ENCODE measurements at regions not wholly inside any gene's neighbourhood (a gene's known extent, or its start where the extent isn't known, plus 50 kb on each side); places are given as distances from the start of the nearest gene placed in this dataset.
A peak's percentile ranks its signal among the peaks of the same experiment; 100 is the strongest.

GRCh38 chr11:91932151-91932821 lies 292.3 kb upstream of the FAT3 start:
- Histone ChIP-seq H3K27me3 (no peaks in the 10 kb centered on the region), H3K4me3 (no peak overlapping the region), H3K4me2 (peak overlapping the region; percentile 27), H3K4me1 (ENCODE audit: insufficient read depth) (no peaks in the 10 kb centered on the region), H4K20me1 (ENCODE audit: insufficient read depth, poor library complexity, severe bottlenecking) (no peaks in the 10 kb centered on the region), H3K27ac (no peak overlapping the region), H3K79me2 (no peaks in the 10 kb centered on the region), H3K36me3 (replicated peaks; ENCODE audit: insufficient read depth, low read depth) (no peaks in the 10 kb centered on the region), H2AFZ (no peak overlapping the region), H3K9me2 (replicated peaks; ENCODE audit: insufficient read depth) (no peaks in the 10 kb centered on the region), H3K9me3 (ENCODE audit: low read depth) (no peaks in the 10 kb centered on the region)
- peak; percentile 13 for DNase-seq (ENCODE audit: low spot score)
- TF ChIP-seq EZH2phosphoT487 (IDR thresholded peaks at IDR 0.05; ENCODE audit: low read depth, severe bottlenecking, unreplicated experiment) (no peak), CTCF (IDR thresholded peaks at IDR 0.05; ENCODE audit: poor library complexity) (no peak), EZH2 (IDR thresholded peaks at IDR 0.05; ENCODE audit: borderline replicate concordance) (no peak)
- WGBS (ENCODE audit: low lambda C conversion rate, missing lambda C conversion rate), result 63% methylated on average over 11 of the region's 11 CpGs

- TF ChIP-seq CTCF (IDR thresholded peaks at IDR 0.05; ENCODE audit: poor library complexity) (no peak), EZH2phosphoT487 (IDR thresholded peaks at IDR 0.05; ENCODE audit: low read depth, severe bottlenecking, unreplicated experiment) (no peak), EZH2 (IDR thresholded peaks at IDR 0.05; ENCODE audit: borderline replicate concordance) (no peak)
- no peaks in the 10 kb centered on the region for H3K27me3 ChIP-seq
Measured at GRCh38 chr11:91927448-91927847, 297.2 kb upstream of the FAT3 start.

GRCh38 chr11:91926965-91927364 lies 297.7 kb upstream of the FAT3 start:
- Histone ChIP-seq H3K9me3 (ENCODE audit: low read depth) (no peaks in the 10 kb centered on the region), H3K36me3 (replicated peaks; ENCODE audit: insufficient read depth, low read depth) (no peaks in the 10 kb centered on the region), H3K79me2 (no peaks in the 10 kb centered on the region), H3K9me2 (replicated peaks; ENCODE audit: insufficient read depth) (no peaks in the 10 kb centered on the region), H3K4me1 (ENCODE audit: insufficient read depth) (no peaks in the 10 kb centered on the region), H3K27ac (no peak overlapping the region), H3K27me3 (no peaks in the 10 kb centered on the region), H2AFZ (no peak overlapping the region), H3K4me2 (no peak overlapping the region), H4K20me1 (ENCODE audit: insufficient read depth, poor library complexity, severe bottlenecking) (no peaks in the 10 kb centered on the region), H3K4me3 (no peak overlapping the region)
- WGBS (ENCODE audit: low lambda C conversion rate, missing lambda C conversion rate), result 94% methylated on average over 1 of the region's 1 CpG
- no peak for DNase-seq (ENCODE audit: low spot score)
- TF ChIP-seq CTCF (IDR thresholded peaks at IDR 0.05; ENCODE audit: poor library complexity), result no peak
- no peak for TF ChIP-seq EZH2phosphoT487 (IDR thresholded peaks at IDR 0.05; ENCODE audit: low read depth, severe bottlenecking, unreplicated experiment)
- no peak for TF ChIP-seq EZH2 (IDR thresholded peaks at IDR 0.05; ENCODE audit: borderline replicate concordance)

More at GRCh38 chr11:91927448-91927847, 297.2 kb upstream of the FAT3 start:
- WGBS (ENCODE audit: low lambda C conversion rate, missing lambda C conversion rate), result 69% methylated on average over 2 of the region's 2 CpGs
- Histone ChIP-seq H3K9me2 (replicated peaks; ENCODE audit: insufficient read depth) (no peaks in the 10 kb centered on the region), H3K79me2 (no peaks in the 10 kb centered on the region), H3K36me3 (replicated peaks; ENCODE audit: insufficient read depth, low read depth) (no peaks in the 10 kb centered on the region), H3K4me3 (no peak overlapping the region), H3K27ac (no peak overlapping the region), H3K4me2 (no peak overlapping the region), H2AFZ (no peak overlapping the region), H3K4me1 (ENCODE audit: insufficient read depth) (no peaks in the 10 kb centered on the region), H3K9me3 (ENCODE audit: low read depth) (no peaks in the 10 kb centered on the region), H4K20me1 (ENCODE audit: insufficient read depth, poor library complexity, severe bottlenecking) (no peaks in the 10 kb centered on the region)
- no peak for DNase-seq (ENCODE audit: low spot score)

Data from hepatocyte (in vitro differentiated cells).